ENCODE measurements at regions not wholly inside any gene's neighbourhood (a gene's known extent, or its start where the extent isn't known, plus 50 kb on each side); places are given as distances from the start of the nearest gene placed in this dataset.

DNA sequence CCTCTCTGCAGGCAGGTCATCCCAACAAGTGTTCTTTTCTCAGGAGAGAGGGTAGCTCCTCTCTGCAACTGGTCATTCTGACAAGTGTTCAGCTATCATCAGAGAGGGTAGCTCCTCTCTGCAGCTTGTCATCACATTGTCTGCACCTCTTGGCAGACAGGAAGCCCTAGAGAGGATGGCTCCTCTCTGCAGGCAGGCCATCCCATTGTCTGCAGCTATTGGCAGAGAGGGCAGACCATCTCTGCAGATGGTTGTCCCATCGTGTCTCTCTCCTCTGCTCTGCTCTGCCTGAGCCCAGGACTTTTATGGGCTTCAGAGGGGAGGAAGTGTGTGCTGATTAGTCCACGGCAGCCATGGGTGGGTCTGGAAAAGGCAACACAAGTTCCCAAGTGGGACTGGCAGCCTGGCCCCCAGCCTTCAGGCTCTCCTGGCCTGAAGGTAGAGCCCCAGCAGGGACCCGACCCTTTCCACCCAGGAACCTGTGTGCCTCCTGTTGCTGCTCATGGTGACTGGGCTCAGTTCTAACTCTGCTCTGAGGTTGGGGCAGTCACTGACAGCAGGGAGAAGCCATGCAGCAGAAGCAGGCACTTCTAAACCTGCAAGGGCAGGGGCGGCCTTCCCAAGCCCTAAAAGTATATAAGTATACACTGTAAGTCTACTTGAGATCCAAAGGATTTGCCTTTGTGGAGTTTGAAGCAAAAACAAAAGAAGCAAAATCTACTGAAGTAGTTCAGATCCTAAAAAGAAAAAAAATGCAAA, 637.9 kb downstream of the PLOD2 start:
- no peaks in the 10 kb centered on the region for H3K27me3 ChIP-seq (ENCODE audit: control insufficient read depth, insufficient read depth, low read length)
- no peak overlapping the region for H3K27ac ChIP-seq (ENCODE audit: insufficient read depth, low read length)
- no peak for DNase-seq (ENCODE audit: low read depth in 2 of 2)
- no peaks in the 10 kb centered on the region for H3K79me2 ChIP-seq (ENCODE audit: control insufficient read depth, insufficient read depth, low read length)
- H3K4me3 ChIP-seq (replicated peaks in 1 of 4; ENCODE audit: control extremely low read depth in 1 of 4, insufficient read depth in 1 of 4, low read depth in 3 of 4, low read length in 4 of 4) = no peak overlapping the region
- no peak for TF ChIP-seq EZH2 (IDR thresholded peaks at IDR 0.05; ENCODE audit: low read length, missing control alignments)
- TF ChIP-seq, protein P1, sequence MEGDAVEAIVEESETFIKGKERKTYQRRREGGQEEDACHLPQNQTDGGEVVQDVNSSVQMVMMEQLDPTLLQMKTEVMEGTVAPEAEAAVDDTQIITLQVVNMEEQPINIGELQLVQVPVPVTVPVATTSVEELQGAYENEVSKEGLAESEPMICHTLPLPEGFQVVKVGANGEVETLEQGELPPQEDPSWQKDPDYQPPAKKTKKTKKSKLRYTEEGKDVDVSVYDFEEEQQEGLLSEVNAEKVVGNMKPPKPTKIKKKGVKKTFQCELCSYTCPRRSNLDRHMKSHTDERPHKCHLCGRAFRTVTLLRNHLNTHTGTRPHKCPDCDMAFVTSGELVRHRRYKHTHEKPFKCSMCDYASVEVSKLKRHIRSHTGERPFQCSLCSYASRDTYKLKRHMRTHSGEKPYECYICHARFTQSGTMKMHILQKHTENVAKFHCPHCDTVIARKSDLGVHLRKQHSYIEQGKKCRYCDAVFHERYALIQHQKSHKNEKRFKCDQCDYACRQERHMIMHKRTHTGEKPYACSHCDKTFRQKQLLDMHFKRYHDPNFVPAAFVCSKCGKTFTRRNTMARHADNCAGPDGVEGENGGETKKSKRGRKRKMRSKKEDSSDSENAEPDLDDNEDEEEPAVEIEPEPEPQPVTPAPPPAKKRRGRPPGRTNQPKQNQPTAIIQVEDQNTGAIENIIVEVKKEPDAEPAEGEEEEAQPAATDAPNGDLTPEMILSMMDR (conservative IDR thresholded peaks at IDR 0.05 in 1 of 2, IDR thresholded peaks at IDR 0.05 in 1 of 2; ENCODE audit: low read depth in 1 of 2, low read length in 2 of 2) = no peak
- H2AFZ ChIP-seq (ENCODE audit: low read length) = no peak overlapping the region
- H3K4me2 ChIP-seq (ENCODE audit: extremely low read depth, insufficient read depth, low read length) = no peak overlapping the region
- H4K20me1 ChIP-seq (ENCODE audit: control insufficient read depth, extremely low read depth, insufficient read depth, low read length) = no peaks in the 10 kb centered on the region
- no peaks in the 10 kb centered on the region for H3K4me1 ChIP-seq (ENCODE audit: control insufficient read depth, extremely low read depth, insufficient read depth, low read length)
- no peaks in the 10 kb centered on the region for H3K9me3 ChIP-seq (ENCODE audit: control insufficient read depth, insufficient read depth, low read depth, low read length)
- H3K36me3 ChIP-seq (ENCODE audit: control insufficient read depth, insufficient read depth, low read length) = no peaks in the 10 kb centered on the region
- no peak overlapping the region for H3K9ac ChIP-seq (ENCODE audit: insufficient read depth, low read length)

DNA sequence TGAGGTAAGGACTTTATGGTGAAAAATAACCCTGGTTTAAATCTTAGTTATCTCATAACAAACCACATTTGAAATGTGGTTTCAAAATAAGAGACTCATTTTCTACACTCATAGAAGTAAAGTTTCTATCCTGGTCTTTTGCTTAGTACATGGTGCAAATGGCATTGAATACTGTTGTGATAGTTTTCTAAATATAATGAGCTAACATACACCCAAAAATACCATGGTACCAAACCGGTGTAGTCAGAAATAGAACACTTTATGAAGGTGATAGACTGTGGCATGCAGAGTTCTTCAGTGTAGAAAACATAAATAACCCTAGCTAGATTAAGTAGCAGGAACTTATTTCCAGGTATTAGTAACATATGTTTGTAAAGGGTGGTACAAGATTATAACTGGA, 629.4 kb downstream of the PLOD2 start:
- no peaks in the 10 kb centered on the region for H3K36me3 ChIP-seq (ENCODE audit: control insufficient read depth, insufficient read depth, low read length)
- TF ChIP-seq EZH2 (IDR thresholded peaks at IDR 0.05; ENCODE audit: low read length, missing control alignments) = no peak
- TF ChIP-seq, protein P1 (conservative IDR thresholded peaks at IDR 0.05 in 1 of 2, IDR thresholded peaks at IDR 0.05 in 1 of 2; ENCODE audit: low read depth in 1 of 2, low read length in 2 of 2) = no peak
- DNase-seq (ENCODE audit: low read depth in 2 of 2) = no peak
- H3K4me3 ChIP-seq (replicated peaks in 1 of 4; ENCODE audit: control extremely low read depth in 1 of 4, insufficient read depth in 1 of 4, low read depth in 3 of 4, low read length in 4 of 4) = no peak overlapping the region
- no peak overlapping the region for H3K27ac ChIP-seq (ENCODE audit: insufficient read depth, low read length)
- H3K4me1 ChIP-seq (ENCODE audit: control insufficient read depth, extremely low read depth, insufficient read depth, low read length) = no peaks in the 10 kb centered on the region
- no peaks in the 10 kb centered on the region for H4K20me1 ChIP-seq (ENCODE audit: control insufficient read depth, extremely low read depth, insufficient read depth, low read length)
- no peak overlapping the region for H2AFZ ChIP-seq (ENCODE audit: low read length)
- H3K79me2 ChIP-seq (ENCODE audit: control insufficient read depth, insufficient read depth, low read length) = no peaks in the 10 kb centered on the region
- H3K9ac ChIP-seq (ENCODE audit: insufficient read depth, low read length) = no peak overlapping the region
- H3K9me3 ChIP-seq (ENCODE audit: control insufficient read depth, insufficient read depth, low read depth, low read length) = no peaks in the 10 kb centered on the region
- H3K27me3 ChIP-seq (ENCODE audit: control insufficient read depth, insufficient read depth, low read length) = no peaks in the 10 kb centered on the region
- no peak overlapping the region for H3K4me2 ChIP-seq (ENCODE audit: extremely low read depth, insufficient read depth, low read length)

DNA sequence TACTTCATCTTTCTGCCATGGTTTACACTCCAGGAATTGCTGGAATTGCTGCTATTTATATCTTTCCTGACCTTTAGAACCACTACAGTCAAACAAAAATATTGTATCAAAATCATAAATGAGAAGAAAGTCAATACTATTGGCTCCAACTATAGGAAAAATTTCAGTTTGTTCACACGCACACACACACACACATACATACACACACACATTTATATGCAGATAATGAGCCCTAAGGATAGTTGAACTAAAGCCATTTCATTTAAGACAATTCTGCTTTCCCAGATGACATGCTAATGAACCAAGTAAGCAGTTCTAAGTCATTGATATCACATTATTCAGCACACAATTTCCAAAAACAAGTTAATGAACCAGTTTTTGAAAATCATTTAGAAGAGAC, 627.3 kb downstream of the PLOD2 start:
- H3K27ac ChIP-seq (ENCODE audit: insufficient read depth, low read length) = no peak overlapping the region
- H2AFZ ChIP-seq (ENCODE audit: low read length) = no peak overlapping the region
- DNase-seq (ENCODE audit: low read depth in 2 of 2) = no peak

More for the DNA sequence above, 627.3 kb downstream of the PLOD2 start:
- no peaks in the 10 kb centered on the region for H3K36me3 ChIP-seq (ENCODE audit: control insufficient read depth, insufficient read depth, low read length)
- no peaks in the 10 kb centered on the region for H3K27me3 ChIP-seq (ENCODE audit: control insufficient read depth, insufficient read depth, low read length)
- no peak overlapping the region for H3K4me2 ChIP-seq (ENCODE audit: extremely low read depth, insufficient read depth, low read length)
- TF ChIP-seq EZH2 (IDR thresholded peaks at IDR 0.05; ENCODE audit: low read length, missing control alignments) = no peak
- TF ChIP-seq, protein P1 (conservative IDR thresholded peaks at IDR 0.05 in 1 of 2, IDR thresholded peaks at IDR 0.05 in 1 of 2; ENCODE audit: low read depth in 1 of 2, low read length in 2 of 2) = no peak
- no peaks in the 10 kb centered on the region for H4K20me1 ChIP-seq (ENCODE audit: control insufficient read depth, extremely low read depth, insufficient read depth, low read length)
- no peak overlapping the region for H3K4me3 ChIP-seq (replicated peaks in 1 of 4; ENCODE audit: control extremely low read depth in 1 of 4, insufficient read depth in 1 of 4, low read depth in 3 of 4, low read length in 4 of 4)
- no peaks in the 10 kb centered on the region for H3K79me2 ChIP-seq (ENCODE audit: control insufficient read depth, insufficient read depth, low read length)
- H3K9me3 ChIP-seq (ENCODE audit: control insufficient read depth, insufficient read depth, low read depth, low read length) = no peaks in the 10 kb centered on the region
- no peaks in the 10 kb centered on the region for H3K4me1 ChIP-seq (ENCODE audit: control insufficient read depth, extremely low read depth, insufficient read depth, low read length)
- H3K9ac ChIP-seq (ENCODE audit: insufficient read depth, low read length) = no peak overlapping the region
